ENCODE measurements at regions not wholly inside any gene's neighbourhood (a gene's known extent, or its start where the extent isn't known, plus 50 kb on each side); places are given as distances from the start of the nearest gene placed in this dataset.

GRCh38 chr21:28200726-28201125, 792.0 kb downstream of the LTN1 start:
- no peak overlapping the region for H3K27ac ChIP-seq (ENCODE audit: low read depth, low read length)
- no peaks in the 10 kb centered on the region for H3K36me3 ChIP-seq (ENCODE audit: control insufficient read depth in 5 of 5, insufficient read depth in 5 of 5, low read length in 5 of 5)
- no peak overlapping the region for H3K9ac ChIP-seq (ENCODE audit: low read length in 5 of 5)
- no peaks in the 10 kb centered on the region for H3K9me3 ChIP-seq (ENCODE audit: control insufficient read depth in 5 of 5, low read length in 5 of 5)
- no peaks in the 10 kb centered on the region for H3K4me1 ChIP-seq (ENCODE audit: control insufficient read depth in 5 of 5, insufficient read depth in 5 of 5, low read length in 5 of 5)
- no peaks in the 10 kb centered on the region for H3K27me3 ChIP-seq (ENCODE audit: control insufficient read depth in 5 of 5, insufficient read depth in 4 of 5, low read length in 5 of 5)
- no peak overlapping the region for H3K4me3 ChIP-seq (ENCODE audit: low read depth in 1 of 5, low read length in 5 of 5)

DNA sequence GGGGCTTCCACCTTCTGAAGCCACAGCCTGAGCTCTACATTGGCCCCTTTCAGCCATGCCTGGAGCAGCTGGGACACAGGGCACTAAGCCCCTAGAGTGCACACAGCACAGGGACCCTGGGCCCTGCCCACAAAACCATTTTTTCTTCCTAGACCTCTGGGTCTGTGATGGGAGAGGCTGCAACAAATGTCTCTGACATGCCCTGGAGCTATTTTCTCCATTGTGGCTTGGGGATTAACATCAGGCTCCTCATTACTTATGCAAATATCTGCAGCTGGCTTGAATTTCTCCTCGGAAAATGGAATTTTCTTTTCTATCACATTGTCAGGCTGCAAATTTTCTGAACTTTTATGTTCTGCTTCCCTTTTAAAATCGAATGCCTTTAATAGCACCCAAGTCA, 795.7 kb downstream of the LTN1 start:
- no peak overlapping the region for H3K9ac ChIP-seq (ENCODE audit: low read length in 5 of 5)
- no peak overlapping the region for H3K4me3 ChIP-seq (ENCODE audit: low read depth in 1 of 5, low read length in 5 of 5)
- H3K36me3 ChIP-seq (ENCODE audit: control insufficient read depth in 5 of 5, insufficient read depth in 5 of 5, low read length in 5 of 5), result no peaks in the 10 kb centered on the region
- no peaks in the 10 kb centered on the region for H3K4me1 ChIP-seq (ENCODE audit: control insufficient read depth in 5 of 5, insufficient read depth in 5 of 5, low read length in 5 of 5)
- no peak overlapping the region for H3K27ac ChIP-seq (ENCODE audit: low read depth, low read length)
- no peaks in the 10 kb centered on the region for H3K27me3 ChIP-seq (ENCODE audit: control insufficient read depth in 5 of 5, insufficient read depth in 4 of 5, low read length in 5 of 5)
- H3K9me3 ChIP-seq (ENCODE audit: control insufficient read depth in 5 of 5, low read length in 5 of 5), result no peaks in the 10 kb centered on the region

- Histone ChIP-seq H3K4me3 (ENCODE audit: low read depth in 1 of 5, low read length in 5 of 5) (no peak overlapping the region), H3K27me3 (ENCODE audit: control insufficient read depth in 5 of 5, insufficient read depth in 4 of 5, low read length in 5 of 5) (no peaks in the 10 kb centered on the region), H3K9me3 (ENCODE audit: control insufficient read depth in 5 of 5, low read length in 5 of 5) (no peaks in the 10 kb centered on the region), H3K36me3 (ENCODE audit: control insufficient read depth in 5 of 5, insufficient read depth in 5 of 5, low read length in 5 of 5) (no peaks in the 10 kb centered on the region), H3K27ac (ENCODE audit: low read depth, low read length) (no peak overlapping the region), H3K9ac (ENCODE audit: low read length in 5 of 5) (no peak overlapping the region), H3K4me1 (ENCODE audit: control insufficient read depth in 5 of 5, insufficient read depth in 5 of 5, low read length in 5 of 5) (no peaks in the 10 kb centered on the region)
Measured at GRCh38 chr21:28193189-28193588, 799.5 kb downstream of the LTN1 start.

- no peaks in the 10 kb centered on the region for H3K27me3 ChIP-seq (ENCODE audit: control insufficient read depth in 5 of 5, insufficient read depth in 4 of 5, low read length in 5 of 5)
- H3K4me1 ChIP-seq (ENCODE audit: control insufficient read depth in 5 of 5, insufficient read depth in 5 of 5, low read length in 5 of 5), result no peaks in the 10 kb centered on the region
- no peak overlapping the region for H3K27ac ChIP-seq (ENCODE audit: low read depth, low read length)
- H3K4me3 ChIP-seq (ENCODE audit: low read depth in 1 of 5, low read length in 5 of 5), result no peak overlapping the region
- no peaks in the 10 kb centered on the region for H3K36me3 ChIP-seq (ENCODE audit: control insufficient read depth in 5 of 5, insufficient read depth in 5 of 5, low read length in 5 of 5)
- no peak overlapping the region for H3K9ac ChIP-seq (ENCODE audit: low read length in 5 of 5)
- H3K9me3 ChIP-seq (ENCODE audit: control insufficient read depth in 5 of 5, low read length in 5 of 5), result peaks cover 0 to 9% (median 7%) of the 10 kb centered on the region in 5 donors
Measured at GRCh38 chr21:28186604-28187003, 806.1 kb downstream of the LTN1 start.

- peaks cover 0 to 9% (median 7%) of the 10 kb centered on the region in 5 donors for H3K9me3 ChIP-seq (ENCODE audit: control insufficient read depth in 5 of 5, low read length in 5 of 5)
- no peaks in the 10 kb centered on the region for H3K27me3 ChIP-seq (ENCODE audit: control insufficient read depth in 5 of 5, insufficient read depth in 4 of 5, low read length in 5 of 5)
- no peak overlapping the region for H3K9ac ChIP-seq (ENCODE audit: low read length in 5 of 5)
- H3K4me3 ChIP-seq (ENCODE audit: low read depth in 1 of 5, low read length in 5 of 5), result no peak overlapping the region
- no peaks in the 10 kb centered on the region for H3K36me3 ChIP-seq (ENCODE audit: control insufficient read depth in 5 of 5, insufficient read depth in 5 of 5, low read length in 5 of 5)
- H3K4me1 ChIP-seq (ENCODE audit: control insufficient read depth in 5 of 5, insufficient read depth in 5 of 5, low read length in 5 of 5), result no peaks in the 10 kb centered on the region
- no peak overlapping the region for H3K27ac ChIP-seq (ENCODE audit: low read depth, low read length)
Measured at GRCh38 chr21:28181730-28182129, 810.9 kb downstream of the LTN1 start.

- H3K27ac ChIP-seq (ENCODE audit: low read depth, low read length), result no peak overlapping the region
- no peaks in the 10 kb centered on the region for H3K36me3 ChIP-seq (ENCODE audit: control insufficient read depth in 5 of 5, insufficient read depth in 5 of 5, low read length in 5 of 5)
- H3K9me3 ChIP-seq (ENCODE audit: control insufficient read depth in 5 of 5, low read length in 5 of 5), result peaks cover 0 to 9% (median 7%) of the 10 kb centered on the region in 5 donors
- no peak overlapping the region for H3K9ac ChIP-seq (ENCODE audit: low read length in 5 of 5)
- no peaks in the 10 kb centered on the region for H3K27me3 ChIP-seq (ENCODE audit: control insufficient read depth in 5 of 5, insufficient read depth in 4 of 5, low read length in 5 of 5)
- no peak overlapping the region for H3K4me3 ChIP-seq (ENCODE audit: low read depth in 1 of 5, low read length in 5 of 5)
- no peaks in the 10 kb centered on the region for H3K4me1 ChIP-seq (ENCODE audit: control insufficient read depth in 5 of 5, insufficient read depth in 5 of 5, low read length in 5 of 5)
Measured at GRCh38 chr21:28179136-28179535, 813.5 kb downstream of the LTN1 start.

GRCh38 chr21:28177124-28177523, 815.6 kb downstream of the LTN1 start:
- H3K9ac ChIP-seq (ENCODE audit: low read length in 5 of 5), result no peak overlapping the region
- H3K4me3 ChIP-seq (ENCODE audit: low read depth in 1 of 5, low read length in 5 of 5), result no peak overlapping the region
- no peak overlapping the region for H3K27ac ChIP-seq (ENCODE audit: low read depth, low read length)
- H3K27me3 ChIP-seq (ENCODE audit: control insufficient read depth in 5 of 5, insufficient read depth in 4 of 5, low read length in 5 of 5), result no peaks in the 10 kb centered on the region
- peaks cover 0 to 1% (median 1%) of the 10 kb centered on the region in 5 donors for H3K9me3 ChIP-seq (ENCODE audit: control insufficient read depth in 5 of 5, low read length in 5 of 5)
- H3K4me1 ChIP-seq (ENCODE audit: control insufficient read depth in 5 of 5, insufficient read depth in 5 of 5, low read length in 5 of 5), result no peaks in the 10 kb centered on the region
- H3K36me3 ChIP-seq (ENCODE audit: control insufficient read depth in 5 of 5, insufficient read depth in 5 of 5, low read length in 5 of 5), result no peaks in the 10 kb centered on the region

DNA sequence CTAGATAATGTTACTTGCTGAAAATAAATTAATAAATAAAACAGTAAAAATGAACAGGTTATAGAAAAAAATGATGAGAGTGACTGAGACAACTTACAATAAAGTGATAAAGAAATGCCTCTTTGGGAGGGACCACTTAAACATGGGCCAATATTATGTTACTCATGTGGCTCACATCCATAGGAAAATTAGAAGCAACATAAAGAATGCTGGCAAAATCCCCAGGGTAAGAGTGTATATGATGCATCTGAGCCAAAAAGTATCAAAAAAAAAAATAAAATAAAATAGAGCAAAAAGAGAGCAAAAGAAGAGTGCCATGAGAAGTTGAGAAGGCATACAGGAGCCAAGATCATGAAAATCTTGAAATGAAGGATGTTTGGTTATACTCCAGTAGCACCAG, 818.0 kb downstream of the LTN1 start:
- Histone ChIP-seq H3K9me3 (ENCODE audit: control insufficient read depth in 5 of 5, low read length in 5 of 5) (no peaks in the 10 kb centered on the region), H3K27me3 (ENCODE audit: control insufficient read depth in 5 of 5, insufficient read depth in 4 of 5, low read length in 5 of 5) (no peaks in the 10 kb centered on the region), H3K9ac (ENCODE audit: low read length in 5 of 5) (no peak overlapping the region), H3K27ac (ENCODE audit: low read depth, low read length) (no peak overlapping the region), H3K4me1 (ENCODE audit: control insufficient read depth in 5 of 5, insufficient read depth in 5 of 5, low read length in 5 of 5) (no peaks in the 10 kb centered on the region), H3K4me3 (ENCODE audit: low read depth in 1 of 5, low read length in 5 of 5) (no peak overlapping the region), H3K36me3 (ENCODE audit: control insufficient read depth in 5 of 5, insufficient read depth in 5 of 5, low read length in 5 of 5) (no peaks in the 10 kb centered on the region)

GRCh38 chr21:28174006-28174405, 818.7 kb downstream of the LTN1 start:
- Histone ChIP-seq H3K9me3 (ENCODE audit: control insufficient read depth in 5 of 5, low read length in 5 of 5) (no peaks in the 10 kb centered on the region), H3K27me3 (ENCODE audit: control insufficient read depth in 5 of 5, insufficient read depth in 4 of 5, low read length in 5 of 5) (no peaks in the 10 kb centered on the region), H3K27ac (ENCODE audit: low read depth, low read length) (no peak overlapping the region), H3K4me1 (ENCODE audit: control insufficient read depth in 5 of 5, insufficient read depth in 5 of 5, low read length in 5 of 5) (no peaks in the 10 kb centered on the region), H3K4me3 (ENCODE audit: low read depth in 1 of 5, low read length in 5 of 5) (no peak overlapping the region), H3K36me3 (ENCODE audit: control insufficient read depth in 5 of 5, insufficient read depth in 5 of 5, low read length in 5 of 5) (no peaks in the 10 kb centered on the region), H3K9ac (ENCODE audit: low read length in 5 of 5) (no peak overlapping the region)

DNA sequence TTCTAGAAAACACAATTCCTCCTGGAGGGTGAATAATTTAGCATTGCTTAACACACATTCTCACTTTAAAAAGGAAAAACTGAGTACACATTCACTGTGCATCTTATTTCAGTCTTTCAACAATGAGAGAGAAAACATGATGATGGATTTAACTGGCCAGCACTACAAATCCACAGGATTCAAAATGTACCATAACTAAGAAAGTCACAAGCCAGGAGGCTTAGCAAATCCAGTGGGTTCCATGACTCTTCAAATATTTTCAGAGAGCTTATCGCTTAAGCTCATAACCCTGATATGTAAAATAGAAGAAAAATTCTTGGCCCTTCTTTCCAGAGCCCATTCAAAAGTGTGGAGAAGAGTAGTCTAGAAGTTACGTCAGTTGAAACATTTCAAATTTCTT, 820.3 kb downstream of the LTN1 start:
- Histone ChIP-seq H3K36me3 (ENCODE audit: control insufficient read depth in 5 of 5, insufficient read depth in 5 of 5, low read length in 5 of 5) (no peaks in the 10 kb centered on the region), H3K4me3 (ENCODE audit: low read depth in 1 of 5, low read length in 5 of 5) (no peak overlapping the region)

GRCh38 chr21:28167366-28167765, 825.3 kb downstream of the LTN1 start:
- H3K36me3 ChIP-seq (ENCODE audit: control insufficient read depth in 5 of 5, insufficient read depth in 5 of 5, low read length in 5 of 5), result no peaks in the 10 kb centered on the region
- no peak overlapping the region for H3K9ac ChIP-seq (ENCODE audit: low read length in 5 of 5)
- H3K4me3 ChIP-seq (ENCODE audit: low read depth in 1 of 5, low read length in 5 of 5), result no peak overlapping the region
- no peak overlapping the region for H3K27ac ChIP-seq (ENCODE audit: low read depth, low read length)
- no peaks in the 10 kb centered on the region for H3K9me3 ChIP-seq (ENCODE audit: control insufficient read depth in 5 of 5, low read length in 5 of 5)
- no peaks in the 10 kb centered on the region for H3K4me1 ChIP-seq (ENCODE audit: control insufficient read depth in 5 of 5, insufficient read depth in 5 of 5, low read length in 5 of 5)
- H3K27me3 ChIP-seq (ENCODE audit: control insufficient read depth in 5 of 5, insufficient read depth in 4 of 5, low read length in 5 of 5), result no peaks in the 10 kb centered on the region

More for the DNA sequence above, 820.3 kb downstream of the LTN1 start:
- Histone ChIP-seq H3K9me3 (ENCODE audit: control insufficient read depth in 5 of 5, low read length in 5 of 5) (no peaks in the 10 kb centered on the region), H3K4me1 (ENCODE audit: control insufficient read depth in 5 of 5, insufficient read depth in 5 of 5, low read length in 5 of 5) (no peaks in the 10 kb centered on the region), H3K27me3 (ENCODE audit: control insufficient read depth in 5 of 5, insufficient read depth in 4 of 5, low read length in 5 of 5) (no peaks in the 10 kb centered on the region), H3K27ac (ENCODE audit: low read depth, low read length) (no peak overlapping the region), H3K9ac (ENCODE audit: low read length in 5 of 5) (no peak overlapping the region)

Data from subcutaneous abdominal adipose tissue (tissue), 5 donors.